ENCODE measurements at regions not wholly inside any gene's neighbourhood (a gene's known extent, or its start where the extent isn't known, plus 50 kb on each side); places are given as distances from the start of the nearest gene placed in this dataset.
"Not testable (repeated sequence)": the region's sequence is repeated elsewhere in the genome, so short reads cannot be mapped to it uniquely, and the experiment has no call there.

DNA sequence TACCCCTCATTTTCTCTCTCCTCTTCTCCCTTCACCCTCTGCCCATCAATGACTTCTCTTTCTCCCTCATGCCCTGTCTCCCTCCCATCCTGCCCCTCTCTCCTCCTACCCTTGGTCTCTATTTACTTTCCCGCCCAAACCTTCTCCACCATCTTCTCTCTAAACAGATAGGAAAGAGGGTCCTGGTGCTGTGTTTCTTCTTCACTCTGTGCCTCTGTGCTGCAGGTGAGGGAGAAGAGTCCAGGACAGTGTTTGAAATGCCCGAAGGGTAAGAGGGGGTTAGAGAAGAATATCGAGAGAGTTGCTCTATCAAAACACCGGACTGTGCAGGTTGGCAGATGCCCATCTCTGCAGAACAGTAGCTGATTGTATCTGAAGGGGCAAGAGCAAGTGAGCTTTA, 217.0 kb downstream of the ANKRD30B start:
- no CpG with 5 or more reads among the region's 4 CpGs for WGBS, 2 experiments (ENCODE audit: extremely low coverage in 2 of 2, insufficient read length in 1 of 2)

More for the DNA sequence above, 217.0 kb downstream of the ANKRD30B start:
- H3K27ac ChIP-seq (ENCODE audit: insufficient read depth, low read length); H2BK15ac ChIP-seq (ENCODE audit: low read depth, low read length); H3K23ac ChIP-seq (ENCODE audit: low read depth, low read length); H3K14ac ChIP-seq (replicated peaks; ENCODE audit: low read depth, low read length); H3K9me1 ChIP-seq (ENCODE audit: insufficient read depth, low read length); H2AK5ac ChIP-seq (ENCODE audit: low read depth, low read length); H3K4me1 ChIP-seq (ENCODE audit: control insufficient read depth, insufficient read depth, low read length); H3K4ac ChIP-seq (ENCODE audit: low read depth, low read length); H4K91ac ChIP-seq (ENCODE audit: insufficient read depth, low read depth, low read length); dilution Hi-C loops (cut with HindIII; ENCODE audit: low sequenced_read_pairs, unreplicated experiment); H3K18ac ChIP-seq (ENCODE audit: low read depth, low read length); H2BK5ac ChIP-seq (ENCODE audit: low read depth, low read length, poor library complexity, severe bottlenecking); H4K5ac ChIP-seq (ENCODE audit: low read depth, low read length); BruUV-seq (replicated peaks); POLR2A ChIA-PET (ENCODE audit: unreplicated experiment); H3K4me3 ChIP-seq (ENCODE audit: insufficient read depth, low read depth, low read length); CTCF ChIA-PET; H2BK20ac ChIP-seq (ENCODE audit: low read depth, low read length); H3K4me2 ChIP-seq (ENCODE audit: low read depth, low read length); ATAC-seq (ENCODE audit: low read depth); H3K56ac ChIP-seq (ENCODE audit: extremely low read depth, insufficient read depth, low read length); H2AFZ ChIP-seq (replicated peaks; ENCODE audit: low read length, poor library complexity); H3K79me1 ChIP-seq (ENCODE audit: low read depth in 1 of 2, low read length in 2 of 2); H3K36me3 ChIP-seq (ENCODE audit: control insufficient read depth, insufficient read depth, low read length); intact Hi-C loops (cut with micrococcal nuclease); in situ Hi-C loops (cut with MboI; ENCODE audit: low sequenced_read_pairs); H3K27me3 ChIP-seq (ENCODE audit: control insufficient read depth, insufficient read depth, low read length); H2AK9ac ChIP-seq (replicated peaks; ENCODE audit: low read depth, low read length, poor library complexity); H4K20me1 ChIP-seq (ENCODE audit: insufficient read depth, low read length); H3K9ac ChIP-seq (ENCODE audit: low read depth, low read length); H2BK120ac ChIP-seq (ENCODE audit: low read depth, low read length); DNase-seq; H4K8ac ChIP-seq (ENCODE audit: low read depth in 2 of 2, low read length in 2 of 2): not testable (repeated sequence)
- peaks cover 34% of the 10 kb centered on the region for H3K9me3 ChIP-seq (ENCODE audit: control insufficient read depth, insufficient read depth, low read length)
